ENCODE measurements at regions not wholly inside any gene's neighbourhood (a gene's known extent, or its start where the extent isn't known, plus 50 kb on each side); places are given as distances from the start of the nearest gene placed in this dataset.

GRCh38 chr16:80265624-80266306, 275.0 kb upstream of the DYNLRB2 start:
- Histone ChIP-seq H3K27ac (no peak overlapping the region), H3K9ac (no peak overlapping the region), H3K79me2 (no peaks in the 10 kb centered on the region), H3K4me3 (ENCODE audit: low read depth, low read length) (no peak overlapping the region), H3K4me2 (ENCODE audit: low read length) (no peak overlapping the region), H3K9me3 (ENCODE audit: control insufficient read depth, low read length) (no peaks in the 10 kb centered on the region), H3K4me1 (no peaks in the 10 kb centered on the region), H3K36me3 (ENCODE audit: control insufficient read depth, insufficient read depth, low read length) (no peaks in the 10 kb centered on the region), H2AFZ (no peak overlapping the region), H3K27me3 (ENCODE audit: control insufficient read depth, insufficient read depth, low read length) (no peaks in the 10 kb centered on the region)
- no peak for TF ChIP-seq CTCF (IDR thresholded peaks at IDR 0.05)

GRCh38 chr16:80263848-80264694, 276.7 kb upstream of the DYNLRB2 start:
- H3K4me3 ChIP-seq (ENCODE audit: low read depth, low read length), result no peak overlapping the region
- no peaks in the 10 kb centered on the region for H3K9me3 ChIP-seq (ENCODE audit: control insufficient read depth, low read length)
- H3K36me3 ChIP-seq (ENCODE audit: control insufficient read depth, insufficient read depth, low read length), result no peaks in the 10 kb centered on the region
- no peaks in the 10 kb centered on the region for H3K4me1 ChIP-seq
- no peak overlapping the region for H2AFZ ChIP-seq
- no peaks in the 10 kb centered on the region for H3K79me2 ChIP-seq
- H3K27ac ChIP-seq, result no peak overlapping the region
- no peaks in the 10 kb centered on the region for H3K27me3 ChIP-seq (ENCODE audit: control insufficient read depth, insufficient read depth, low read length)
- H3K9ac ChIP-seq, result no peak overlapping the region
- no peak for TF ChIP-seq CTCF (IDR thresholded peaks at IDR 0.05)
- no peak overlapping the region for H3K4me2 ChIP-seq (ENCODE audit: low read length)

DNA sequence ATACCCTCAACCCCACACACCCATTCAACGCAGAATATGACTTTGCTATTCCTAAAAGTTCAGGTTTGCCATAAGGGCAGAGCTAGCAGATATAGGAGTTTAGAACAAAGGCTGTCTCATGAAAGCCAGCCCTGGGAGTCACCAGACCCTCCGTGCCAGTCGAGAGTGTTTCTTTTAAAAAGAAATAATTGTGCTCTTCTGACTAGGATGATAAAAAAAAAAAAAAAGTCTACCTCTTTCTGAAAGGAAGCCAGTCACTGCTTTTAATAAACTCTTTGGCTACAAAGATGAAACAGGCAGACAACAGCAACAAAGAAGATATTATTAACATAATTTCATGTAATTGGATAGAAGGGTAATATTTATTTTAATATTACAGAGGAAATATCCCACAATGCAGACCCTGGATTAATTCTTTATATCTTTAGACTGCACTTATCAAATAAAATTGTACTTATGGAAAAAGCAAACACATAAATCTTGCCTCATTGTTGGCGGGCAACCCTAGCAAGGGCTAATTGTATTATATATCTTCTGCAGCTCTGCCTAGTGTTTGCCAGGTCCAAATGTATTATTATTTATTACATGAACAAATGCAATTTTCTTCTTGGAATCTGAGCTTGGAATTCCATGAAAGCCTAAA, 277.5 kb upstream of the DYNLRB2 start:
- Histone ChIP-seq H3K9me3 (ENCODE audit: control insufficient read depth, low read length) (no peaks in the 10 kb centered on the region), H3K36me3 (ENCODE audit: control insufficient read depth, insufficient read depth, low read length) (no peaks in the 10 kb centered on the region), H3K27me3 (ENCODE audit: control insufficient read depth, insufficient read depth, low read length) (no peaks in the 10 kb centered on the region), H3K9ac (no peak overlapping the region), H3K4me1 (no peaks in the 10 kb centered on the region), H3K4me3 (ENCODE audit: low read depth, low read length) (no peak overlapping the region), H3K4me2 (ENCODE audit: low read length) (no peak overlapping the region), H3K27ac (no peak overlapping the region), H3K79me2 (no peaks in the 10 kb centered on the region), H2AFZ (no peak overlapping the region)
- TF ChIP-seq CTCF (IDR thresholded peaks at IDR 0.05), result no peak

- no peaks in the 10 kb centered on the region for H3K27me3 ChIP-seq (ENCODE audit: control insufficient read depth, insufficient read depth, low read length)
- H3K9ac ChIP-seq, result no peak overlapping the region
- no peak overlapping the region for H3K27ac ChIP-seq
- no peak overlapping the region for H2AFZ ChIP-seq
- H3K79me2 ChIP-seq, result no peaks in the 10 kb centered on the region
- no peak for TF ChIP-seq CTCF (IDR thresholded peaks at IDR 0.05)
- no peaks in the 10 kb centered on the region for H3K36me3 ChIP-seq (ENCODE audit: control insufficient read depth, insufficient read depth, low read length)
- no peak overlapping the region for H3K4me2 ChIP-seq (ENCODE audit: low read length)
- H3K4me3 ChIP-seq (ENCODE audit: low read depth, low read length), result no peak overlapping the region
- H3K9me3 ChIP-seq (ENCODE audit: control insufficient read depth, low read length), result no peaks in the 10 kb centered on the region
- no peaks in the 10 kb centered on the region for H3K4me1 ChIP-seq
Observed at GRCh38 chr16:80260906-80261311, 279.9 kb upstream of the DYNLRB2 start.

All from parathyroid adenoma (tissue), 2 donors.